Activated CD4-positive, alpha-beta memory T cell treated with anti-CD3 and anti-CD28 coated beads for 36 hours (primary cell): ENCODE measurements at regions not wholly inside any gene's neighbourhood (a gene's known extent, or its start where the extent isn't known, plus 50 kb on each side); places are given as distances from the start of the nearest gene placed in this dataset.

Experiments used
- CTCF ChIA-PET: fragments of 350-600 bp; sonication (Branson Sonifier 250); formaldehyde crosslinking; loops from one replicate; lab custom pipeline; 2021; ENCODE audit warnings: antibody characterized with exemption, inconsistent platforms; lab: Charles Lee
- POLR2A ChIA-PET: fragments of 350-600 bp; sonication (Branson Sonifier 250); formaldehyde crosslinking; loops from one replicate; lab custom pipeline; 2021; ENCODE audit warnings: antibody characterized with exemption; lab: Charles Lee
- DNase-seq: peaks from one replicate; pipeline ENCODE4 v3.0.0-alpha.2; 2020
- H3K27ac Mint-ChIP-seq: one replicate; pipeline ENCODE4 v1.8.0; 2021; ENCODE audit warnings: mixed read lengths
- H3K27me3 Mint-ChIP-seq: one replicate; pipeline ENCODE4 v1.8.0; 2021; ENCODE audit warnings: mixed read lengths
- H3K36me3 Mint-ChIP-seq: one replicate; pipeline ENCODE4 v1.8.0; 2021; ENCODE audit warnings: mixed read lengths
- H3K4me1 Mint-ChIP-seq: one replicate; pipeline ENCODE4 v1.8.0; 2021; ENCODE audit warnings: low read depth, mixed read lengths
- H3K4me3 Mint-ChIP-seq: one replicate; pipeline ENCODE4 v1.8.0; 2021; ENCODE audit warnings: mild to moderate bottlenecking, mixed read lengths
- H3K9me3 Mint-ChIP-seq: one replicate; pipeline ENCODE4 v1.8.0; 2021; ENCODE audit warnings: mixed read lengths
- intact Hi-C: fragments of 100-400 bp; cut with micrococcal nuclease; formaldehyde crosslinking; loops from one replicate; pipeline ENCODE4 v1.15.1; 2023

DNA sequence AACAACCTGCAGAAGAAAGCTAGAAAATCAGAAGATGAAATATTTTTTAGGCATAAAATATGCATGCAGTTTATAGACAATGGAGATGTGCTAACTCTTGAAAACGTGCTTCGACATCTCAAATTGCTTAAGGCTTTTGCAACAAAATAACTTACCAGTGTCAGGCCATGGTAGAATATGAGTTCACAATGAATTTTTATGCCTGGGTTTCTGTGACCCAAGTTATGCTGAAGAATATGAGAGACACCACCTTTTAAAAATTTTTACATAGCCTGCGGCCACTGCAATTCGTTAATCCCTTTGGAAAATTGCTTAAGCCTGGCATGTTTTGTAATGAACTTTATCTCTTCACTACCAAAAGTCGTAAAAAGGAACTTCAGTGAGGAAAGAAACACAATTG, 170.1 kb upstream of the AKR1E2 start:
- Mint-ChIP-seq H3K27ac (no peak overlapping the region), H3K4me3 (no peak overlapping the region), H3K36me3 (no peaks in the 10 kb centered on the region), H3K9me3 (no peaks in the 10 kb centered on the region), H3K27me3 (peaks cover 4% of the 10 kb centered on the region), H3K4me1 (peaks cover 24% of the 10 kb centered on the region)
- DNase-seq = no peak
- CTCF ChIA-PET = interaction anchor here (0.7 to 1.7 kb wide), 2 partner anchors 827 to 1405 kb away, joined by 4 read pairs; no protein-coding TSS in a partner anchor
- intact Hi-C loops = loop anchor here (1.0 to 10.0 kb wide), 4 partner anchors 141 to 1461 kb away; no protein-coding TSS in a partner anchor
- POLR2A ChIA-PET = no interaction called here

- ChIA-PET CTCF (interaction anchor here (0.7 to 1.7 kb wide), 3 partner anchors 826 to 1458 kb away, joined by 4 read pairs; no protein-coding TSS in a partner anchor), POLR2A (interaction anchor here (0.6 kb wide), 1 partner anchor 871 kb away, joined by 5 read pairs; no protein-coding TSS in a partner anchor)
- no peak for DNase-seq
- intact Hi-C loops = loop anchor here (10.0 kb wide), 3 partner anchors 141 to 1461 kb away; no protein-coding TSS in a partner anchor
- Mint-ChIP-seq H3K36me3 (no peaks in the 10 kb centered on the region), H3K27me3 (peaks cover under 1% of the 10 kb centered on the region), H3K4me3 (no peak overlapping the region), H3K9me3 (no peaks in the 10 kb centered on the region), H3K27ac (no peak overlapping the region), H3K4me1 (peaks cover 25% of the 10 kb centered on the region)
Observed at GRCh38 chr10:4655406-4655805, 170.6 kb upstream of the AKR1E2 start.

- no peak overlapping the region for H3K4me3 Mint-ChIP-seq
- H3K9me3 Mint-ChIP-seq = no peaks in the 10 kb centered on the region
- no peaks in the 10 kb centered on the region for H3K27me3 Mint-ChIP-seq
- POLR2A ChIA-PET = interaction anchor here (0.7 kb wide), 1 partner anchor 970 kb away, joined by 6 read pairs; no protein-coding TSS in a partner anchor
- no peak for DNase-seq
- H3K27ac Mint-ChIP-seq = no peak overlapping the region
- intact Hi-C loops = loop anchor here (5.0 to 10.0 kb wide), 6 partner anchors 123 to 1460 kb away; no protein-coding TSS in a partner anchor
- H3K4me1 Mint-ChIP-seq = peaks cover 30% of the 10 kb centered on the region
- CTCF ChIA-PET = interaction anchor here (0.6 to 1.0 kb wide), 4 partner anchors 117 to 1457 kb away, joined by 4 to 5 read pairs (median 4); no protein-coding TSS in a partner anchor
- no peaks in the 10 kb centered on the region for H3K36me3 Mint-ChIP-seq
Observed at GRCh38 chr10:4654496-4654895, 171.5 kb upstream of the AKR1E2 start.

DNA sequence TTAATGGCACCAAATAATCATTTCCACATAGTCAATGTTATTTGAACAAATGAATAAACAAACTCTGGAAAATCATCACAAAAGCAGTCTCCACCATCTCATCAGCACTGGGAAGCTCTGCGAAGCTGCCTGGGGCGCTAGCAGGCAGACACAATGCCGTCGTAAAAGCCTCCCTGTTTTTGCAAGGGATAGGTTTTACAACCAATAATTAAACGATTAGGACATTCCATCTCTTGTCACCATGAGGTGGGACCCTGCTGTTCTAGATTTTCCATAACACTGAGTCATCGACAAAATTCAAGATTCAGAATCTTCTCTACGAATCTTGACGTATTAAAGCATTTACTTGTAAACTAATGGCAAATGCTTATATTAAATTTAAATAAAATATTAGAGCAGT, 172.8 kb upstream of the AKR1E2 start:
- H3K27ac Mint-ChIP-seq = no peak overlapping the region
- no peak overlapping the region for H3K4me3 Mint-ChIP-seq
- intact Hi-C loops = loop anchor here (2.0 to 10.0 kb wide), 10 partner anchors 124 to 1458 kb away; no protein-coding TSS in a partner anchor
- H3K27me3 Mint-ChIP-seq = no peaks in the 10 kb centered on the region
- no peak for DNase-seq
- POLR2A ChIA-PET = interaction anchor here (1.0 kb wide), 2 partner anchors 35 to 912 kb away, joined by 3 read pairs; no protein-coding TSS in a partner anchor
- H3K9me3 Mint-ChIP-seq = no peaks in the 10 kb centered on the region
- no peaks in the 10 kb centered on the region for H3K36me3 Mint-ChIP-seq
- peaks cover 30% of the 10 kb centered on the region for H3K4me1 Mint-ChIP-seq
- CTCF ChIA-PET = interaction anchor here (0.9 to 2.1 kb wide), 3 partner anchors 113 to 1455 kb away, joined by 3 to 7 read pairs (median 4); no protein-coding TSS in a partner anchor

- no peaks in the 10 kb centered on the region for H3K27me3 Mint-ChIP-seq
- intact Hi-C loops = loop anchor here (1.0 to 10.0 kb wide), 14 partner anchors 34 to 1458 kb away; no protein-coding TSS in a partner anchor
- peak overlapping the region; percentile 62 for H3K4me3 Mint-ChIP-seq
- H3K27ac Mint-ChIP-seq = peak overlapping the region; percentile 96
- ChIA-PET POLR2A (interaction anchor here (0.8 to 1.1 kb wide), 5 partner anchors 34 to 911 kb away, joined by 3 to 8 read pairs (median 3); partner anchors contain the start of gene KLF6), CTCF (interaction anchor here (0.9 to 2.1 kb wide), 5 partner anchors 114 to 1459 kb away, joined by 3 to 7 read pairs (median 4); no protein-coding TSS in a partner anchor)
- H3K4me1 Mint-ChIP-seq = peaks cover 32% of the 10 kb centered on the region
- H3K9me3 Mint-ChIP-seq = no peaks in the 10 kb centered on the region
- peak; percentile 61 for DNase-seq
- H3K36me3 Mint-ChIP-seq = no peaks in the 10 kb centered on the region
Observed at GRCh38 chr10:4652111-4653010, 173.6 kb upstream of the AKR1E2 start.

DNA sequence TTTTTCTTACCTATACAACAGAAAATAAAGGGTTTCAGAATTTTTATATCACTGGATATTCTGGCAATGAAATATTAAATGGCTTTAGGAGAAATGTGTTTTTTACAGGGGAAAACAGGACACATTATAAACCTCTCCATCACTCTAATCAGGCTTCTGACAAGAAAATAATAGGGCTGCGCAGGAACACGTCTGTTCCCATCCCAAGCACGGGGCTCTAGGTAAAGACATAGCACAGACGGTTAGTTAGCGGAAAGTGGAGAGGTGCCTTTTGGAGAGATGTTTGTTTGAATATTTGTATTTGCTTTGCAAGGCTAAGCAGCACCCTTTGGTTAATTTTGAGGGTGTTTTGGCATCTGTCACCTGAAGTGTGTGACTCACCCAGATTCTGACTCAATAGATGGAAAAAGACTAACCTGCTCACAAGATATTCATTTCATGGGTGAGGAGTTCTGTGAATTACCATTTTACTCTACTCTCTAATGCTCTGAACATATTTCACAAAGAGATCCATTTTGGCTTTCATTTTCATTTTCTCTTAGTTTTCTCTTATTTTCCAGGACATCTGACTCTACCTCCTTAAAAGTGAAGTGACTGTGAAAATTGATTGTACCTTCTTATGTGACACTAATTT, 174.5 kb upstream of the AKR1E2 start:
- H3K27ac Mint-ChIP-seq = peak overlapping the region; percentile 96
- ChIA-PET POLR2A (interaction anchor here (1.0 to 1.1 kb wide), 2 partner anchors 35 to 866 kb away, joined by 4 to 8 read pairs; partner anchors contain the start of gene KLF6), CTCF (interaction anchor here (1.0 to 2.1 kb wide), 3 partner anchors 869 to 1458 kb away, joined by 3 to 7 read pairs (median 4); no protein-coding TSS in a partner anchor)
- DNase-seq = peak; percentile 34
- no peaks in the 10 kb centered on the region for H3K36me3 Mint-ChIP-seq
- H3K4me1 Mint-ChIP-seq = peaks cover 32% of the 10 kb centered on the region
- H3K9me3 Mint-ChIP-seq = no peaks in the 10 kb centered on the region
- intact Hi-C loops = loop anchor here (1.0 to 10.0 kb wide), 18 partner anchors 15 to 1457 kb away; no protein-coding TSS in a partner anchor
- H3K4me3 Mint-ChIP-seq = peak overlapping the region; percentile 62
- H3K27me3 Mint-ChIP-seq = no peaks in the 10 kb centered on the region

- DNase-seq = no peak
- CTCF ChIA-PET = no interaction called here
- H3K4me3 Mint-ChIP-seq = no peak overlapping the region
- intact Hi-C loops = loop anchor here (5.0 to 10.0 kb wide), 6 partner anchors 127 to 1456 kb away; no protein-coding TSS in a partner anchor
- POLR2A ChIA-PET = no interaction called here
- H3K27me3 Mint-ChIP-seq = no peaks in the 10 kb centered on the region
- H3K36me3 Mint-ChIP-seq = no peaks in the 10 kb centered on the region
- H3K4me1 Mint-ChIP-seq = peaks cover 32% of the 10 kb centered on the region
- H3K27ac Mint-ChIP-seq = no peak overlapping the region
- no peaks in the 10 kb centered on the region for H3K9me3 Mint-ChIP-seq
Observed at GRCh38 chr10:4650582-4650981, 175.4 kb upstream of the AKR1E2 start.

DNA sequence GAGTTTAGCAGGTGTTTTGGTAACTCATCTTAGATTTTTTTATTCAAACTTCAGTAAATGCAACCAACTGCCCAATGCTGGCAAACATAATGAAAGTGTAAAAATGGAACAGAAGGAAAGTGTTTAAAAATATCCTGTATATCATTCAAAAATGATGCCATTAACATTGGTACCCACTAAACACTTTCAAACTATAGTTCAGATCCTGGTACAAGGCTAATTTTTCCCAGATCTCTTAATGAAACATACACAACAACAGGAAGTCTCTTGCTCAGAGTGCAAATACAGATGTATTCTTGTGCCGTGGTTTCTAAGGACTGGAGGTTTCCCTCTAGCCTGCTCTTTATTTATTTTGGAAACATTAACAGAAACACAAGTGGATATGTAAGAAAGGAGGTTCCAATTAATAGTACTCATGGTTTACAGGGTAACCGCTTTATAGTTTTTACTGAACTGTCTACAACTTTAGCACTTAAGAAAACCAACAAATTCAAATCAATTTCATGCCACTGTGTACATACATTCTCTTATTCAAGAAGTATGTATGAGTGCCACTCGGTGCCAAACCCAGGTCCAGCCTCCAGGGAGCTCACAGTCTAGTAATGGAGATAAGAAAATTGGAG, 176.0 kb upstream of the AKR1E2 start:
- H3K27me3 Mint-ChIP-seq = no peaks in the 10 kb centered on the region
- no peaks in the 10 kb centered on the region for H3K9me3 Mint-ChIP-seq
- H3K4me1 Mint-ChIP-seq = peaks cover 32% of the 10 kb centered on the region
- H3K36me3 Mint-ChIP-seq = no peaks in the 10 kb centered on the region
- intact Hi-C loops = loop anchor here (5.0 to 10.0 kb wide), 6 partner anchors 127 to 1455 kb away; no protein-coding TSS in a partner anchor
- H3K4me3 Mint-ChIP-seq = no peak overlapping the region
- CTCF ChIA-PET = no interaction called here
- no peak for DNase-seq
- POLR2A ChIA-PET = no interaction called here
- no peak overlapping the region for H3K27ac Mint-ChIP-seq

DNA sequence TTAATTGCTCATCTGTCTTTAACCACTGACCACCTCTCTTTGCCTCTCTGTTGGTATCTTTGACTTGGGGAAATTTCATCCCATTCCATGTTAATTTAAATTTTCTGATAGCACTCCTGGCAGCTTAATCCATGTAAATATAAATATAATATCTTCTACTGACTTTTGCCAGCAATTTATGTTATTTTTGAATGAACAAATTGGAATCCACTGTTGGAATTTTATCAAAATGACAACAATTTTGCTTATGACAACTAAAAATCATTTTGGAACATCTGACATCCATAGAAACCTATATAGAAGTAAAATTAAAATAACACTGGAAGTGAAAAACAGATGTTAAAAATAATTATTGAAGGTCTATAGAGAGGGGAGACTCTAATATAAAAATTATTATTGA, 176.5 kb upstream of the AKR1E2 start:
- Mint-ChIP-seq H3K36me3 (no peaks in the 10 kb centered on the region), H3K27me3 (no peaks in the 10 kb centered on the region), H3K27ac (no peak overlapping the region), H3K4me3 (no peak overlapping the region), H3K9me3 (no peaks in the 10 kb centered on the region), H3K4me1 (peaks cover 32% of the 10 kb centered on the region)
- DNase-seq = no peak
- intact Hi-C loops = no loop called here
- ChIA-PET CTCF (no interaction called here), POLR2A (no interaction called here)

DNA sequence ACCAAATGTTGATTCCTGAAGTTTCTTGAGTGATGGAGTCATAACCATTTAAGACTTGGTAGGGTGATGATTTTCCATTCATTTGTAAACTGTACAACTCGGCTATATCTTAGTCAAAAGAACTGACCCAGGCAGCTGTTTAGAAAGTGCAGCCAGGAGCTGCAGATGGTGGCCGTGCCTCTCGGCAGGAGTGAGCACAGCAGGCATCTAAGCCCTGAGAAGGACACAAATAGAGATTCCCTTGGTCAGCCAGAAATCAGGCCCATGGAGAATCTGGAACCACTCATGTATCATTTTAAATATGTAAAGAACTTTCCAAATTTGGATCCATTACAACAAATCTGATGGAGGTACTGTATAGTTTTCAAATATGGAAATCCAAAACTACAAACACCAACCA, 177.0 kb upstream of the AKR1E2 start:
- H3K27ac Mint-ChIP-seq = no peak overlapping the region
- DNase-seq = no peak
- no peaks in the 10 kb centered on the region for H3K9me3 Mint-ChIP-seq
- no peaks in the 10 kb centered on the region for H3K36me3 Mint-ChIP-seq
- no peak overlapping the region for H3K4me3 Mint-ChIP-seq
- peaks cover 32% of the 10 kb centered on the region for H3K4me1 Mint-ChIP-seq
- ChIA-PET POLR2A (no interaction called here), CTCF (no interaction called here)
- no peaks in the 10 kb centered on the region for H3K27me3 Mint-ChIP-seq
- intact Hi-C loops = no loop called here
